ENCODE measurements at regions not wholly inside any gene's neighbourhood (a gene's known extent, or its start where the extent isn't known, plus 50 kb on each side); places are given as distances from the start of the nearest gene placed in this dataset.
"Not testable (repeated sequence)": the region's sequence is repeated elsewhere in the genome, so short reads cannot be mapped to it uniquely, and the experiment has no call there.

- H3K9me3 ChIP-seq (ENCODE audit: control insufficient read depth in 2 of 2, low read length in 2 of 2); H3K27ac ChIP-seq (ENCODE audit: low read depth in 2 of 2, low read length in 2 of 2); H3K27me3 ChIP-seq (ENCODE audit: control insufficient read depth in 2 of 2, insufficient read depth in 2 of 2, low read length in 2 of 2): not testable (repeated sequence)
Observed at GRCh38 chr5:12665772-12666171, 761.5 kb upstream of the CTNND2 start.

GRCh38 chr5:12662545-12663314 is 758.5 kb upstream of the CTNND2 start:
- Histone ChIP-seq H3K4me3 (ENCODE audit: low read length in 2 of 2) (no peak overlapping the region), H3K36me3 (ENCODE audit: control insufficient read depth in 2 of 2, insufficient read depth in 2 of 2, low read length in 2 of 2) (no peaks in the 10 kb centered on the region), H3K4me1 (ENCODE audit: control insufficient read depth in 2 of 2, insufficient read depth in 2 of 2, low read length in 2 of 2) (no peaks in the 10 kb centered on the region), H3K9ac (ENCODE audit: low read depth in 1 of 2, low read length in 2 of 2) (no peak overlapping the region), H3K27me3 (ENCODE audit: control insufficient read depth in 2 of 2, insufficient read depth in 2 of 2, low read length in 2 of 2) (no peaks in the 10 kb centered on the region), H3K9me3 (ENCODE audit: control insufficient read depth in 2 of 2, low read length in 2 of 2) (no peaks in the 10 kb centered on the region), H3K27ac (ENCODE audit: low read depth in 2 of 2, low read length in 2 of 2) (no peak overlapping the region)

More at GRCh38 chr5:12665772-12666171, 761.5 kb upstream of the CTNND2 start:
- not testable (repeated sequence) for H3K36me3 ChIP-seq (ENCODE audit: control insufficient read depth in 2 of 2, insufficient read depth in 2 of 2, low read length in 2 of 2); H3K9ac ChIP-seq (ENCODE audit: low read depth in 1 of 2, low read length in 2 of 2); H3K4me3 ChIP-seq (ENCODE audit: low read length in 2 of 2); H3K4me1 ChIP-seq (ENCODE audit: control insufficient read depth in 2 of 2, insufficient read depth in 2 of 2, low read length in 2 of 2)

GRCh38 chr5:12661617-12662370 is 757.5 kb upstream of the CTNND2 start:
- no peaks in the 10 kb centered on the region for H3K27me3 ChIP-seq (ENCODE audit: control insufficient read depth in 2 of 2, insufficient read depth in 2 of 2, low read length in 2 of 2)
- no peaks in the 10 kb centered on the region for H3K36me3 ChIP-seq (ENCODE audit: control insufficient read depth in 2 of 2, insufficient read depth in 2 of 2, low read length in 2 of 2)
- no peak overlapping the region for H3K9ac ChIP-seq (ENCODE audit: low read depth in 1 of 2, low read length in 2 of 2)
- no peak overlapping the region for H3K27ac ChIP-seq (ENCODE audit: low read depth in 2 of 2, low read length in 2 of 2)
- no peak overlapping the region for H3K4me3 ChIP-seq (ENCODE audit: low read length in 2 of 2)
- no peaks in the 10 kb centered on the region for H3K9me3 ChIP-seq (ENCODE audit: control insufficient read depth in 2 of 2, low read length in 2 of 2)
- no peaks in the 10 kb centered on the region for H3K4me1 ChIP-seq (ENCODE audit: control insufficient read depth in 2 of 2, insufficient read depth in 2 of 2, low read length in 2 of 2)

GRCh38 chr5:12660279-12661107 is 756.2 kb upstream of the CTNND2 start:
- H3K9ac ChIP-seq (ENCODE audit: low read depth in 1 of 2, low read length in 2 of 2); H3K27me3 ChIP-seq (ENCODE audit: control insufficient read depth in 2 of 2, insufficient read depth in 2 of 2, low read length in 2 of 2); H3K9me3 ChIP-seq (ENCODE audit: control insufficient read depth in 2 of 2, low read length in 2 of 2); H3K36me3 ChIP-seq (ENCODE audit: control insufficient read depth in 2 of 2, insufficient read depth in 2 of 2, low read length in 2 of 2); H3K4me1 ChIP-seq (ENCODE audit: control insufficient read depth in 2 of 2, insufficient read depth in 2 of 2, low read length in 2 of 2); H3K27ac ChIP-seq (ENCODE audit: low read depth in 2 of 2, low read length in 2 of 2); H3K4me3 ChIP-seq (ENCODE audit: low read length in 2 of 2): not testable (repeated sequence)

- Histone ChIP-seq H3K4me1 (ENCODE audit: control insufficient read depth in 2 of 2, insufficient read depth in 2 of 2, low read length in 2 of 2) (no peaks in the 10 kb centered on the region), H3K27me3 (ENCODE audit: control insufficient read depth in 2 of 2, insufficient read depth in 2 of 2, low read length in 2 of 2) (no peaks in the 10 kb centered on the region), H3K9ac (ENCODE audit: low read depth in 1 of 2, low read length in 2 of 2) (no peak overlapping the region), H3K27ac (ENCODE audit: low read depth in 2 of 2, low read length in 2 of 2) (no peak overlapping the region), H3K36me3 (ENCODE audit: control insufficient read depth in 2 of 2, insufficient read depth in 2 of 2, low read length in 2 of 2) (no peaks in the 10 kb centered on the region), H3K4me3 (ENCODE audit: low read length in 2 of 2) (no peak overlapping the region), H3K9me3 (ENCODE audit: control insufficient read depth in 2 of 2, low read length in 2 of 2) (no peaks in the 10 kb centered on the region)
Observed at GRCh38 chr5:12659686-12660085, 755.4 kb upstream of the CTNND2 start.

- Histone ChIP-seq H3K9me3 (ENCODE audit: control insufficient read depth in 2 of 2, low read length in 2 of 2) (no peaks in the 10 kb centered on the region), H3K4me3 (ENCODE audit: low read length in 2 of 2) (no peak overlapping the region), H3K9ac (ENCODE audit: low read depth in 1 of 2, low read length in 2 of 2) (no peak overlapping the region), H3K27ac (ENCODE audit: low read depth in 2 of 2, low read length in 2 of 2) (no peak overlapping the region), H3K4me1 (ENCODE audit: control insufficient read depth in 2 of 2, insufficient read depth in 2 of 2, low read length in 2 of 2) (no peaks in the 10 kb centered on the region), H3K27me3 (ENCODE audit: control insufficient read depth in 2 of 2, insufficient read depth in 2 of 2, low read length in 2 of 2) (no peaks in the 10 kb centered on the region), H3K36me3 (ENCODE audit: control insufficient read depth in 2 of 2, insufficient read depth in 2 of 2, low read length in 2 of 2) (no peaks in the 10 kb centered on the region)
Observed at GRCh38 chr5:12658871-12659446, 754.7 kb upstream of the CTNND2 start.

- H3K9me3 ChIP-seq (ENCODE audit: control insufficient read depth in 2 of 2, low read length in 2 of 2); H3K4me1 ChIP-seq (ENCODE audit: control insufficient read depth in 2 of 2, insufficient read depth in 2 of 2, low read length in 2 of 2); H3K4me3 ChIP-seq (ENCODE audit: low read length in 2 of 2); H3K36me3 ChIP-seq (ENCODE audit: control insufficient read depth in 2 of 2, insufficient read depth in 2 of 2, low read length in 2 of 2); H3K27me3 ChIP-seq (ENCODE audit: control insufficient read depth in 2 of 2, insufficient read depth in 2 of 2, low read length in 2 of 2); H3K9ac ChIP-seq (ENCODE audit: low read depth in 1 of 2, low read length in 2 of 2); H3K27ac ChIP-seq (ENCODE audit: low read depth in 2 of 2, low read length in 2 of 2): not testable (repeated sequence)
Observed at GRCh38 chr5:12657914-12658474, 753.7 kb upstream of the CTNND2 start.

GRCh38 chr5:12655675-12656074 is 751.4 kb upstream of the CTNND2 start:
- Histone ChIP-seq H3K9ac (ENCODE audit: low read depth in 1 of 2, low read length in 2 of 2) (no peak overlapping the region), H3K9me3 (ENCODE audit: control insufficient read depth in 2 of 2, low read length in 2 of 2) (no peaks in the 10 kb centered on the region), H3K4me1 (ENCODE audit: control insufficient read depth in 2 of 2, insufficient read depth in 2 of 2, low read length in 2 of 2) (no peaks in the 10 kb centered on the region), H3K36me3 (ENCODE audit: control insufficient read depth in 2 of 2, insufficient read depth in 2 of 2, low read length in 2 of 2) (no peaks in the 10 kb centered on the region), H3K4me3 (ENCODE audit: low read length in 2 of 2) (no peak overlapping the region), H3K27me3 (ENCODE audit: control insufficient read depth in 2 of 2, insufficient read depth in 2 of 2, low read length in 2 of 2) (no peaks in the 10 kb centered on the region), H3K27ac (ENCODE audit: low read depth in 2 of 2, low read length in 2 of 2) (no peak overlapping the region)

GRCh38 chr5:12652201-12652600 is 748.0 kb upstream of the CTNND2 start:
- H3K9ac ChIP-seq (ENCODE audit: low read depth in 1 of 2, low read length in 2 of 2): no peak overlapping the region
- no peaks in the 10 kb centered on the region for H3K36me3 ChIP-seq (ENCODE audit: control insufficient read depth in 2 of 2, insufficient read depth in 2 of 2, low read length in 2 of 2)
- no peaks in the 10 kb centered on the region for H3K9me3 ChIP-seq (ENCODE audit: control insufficient read depth in 2 of 2, low read length in 2 of 2)
- H3K4me3 ChIP-seq (ENCODE audit: low read length in 2 of 2): no peak overlapping the region
- no peak overlapping the region for H3K27ac ChIP-seq (ENCODE audit: low read depth in 2 of 2, low read length in 2 of 2)
- no peaks in the 10 kb centered on the region for H3K4me1 ChIP-seq (ENCODE audit: control insufficient read depth in 2 of 2, insufficient read depth in 2 of 2, low read length in 2 of 2)
- no peaks in the 10 kb centered on the region for H3K27me3 ChIP-seq (ENCODE audit: control insufficient read depth in 2 of 2, insufficient read depth in 2 of 2, low read length in 2 of 2)

Data from mucosa of rectum (tissue), 2 donors.